RWPE2 (cell line): ENCODE measurements at regions not wholly inside any gene's neighbourhood (a gene's known extent, or its start where the extent isn't known, plus 50 kb on each side); places are given as distances from the start of the nearest gene placed in this dataset.
A peak's percentile ranks its signal among the peaks of the same experiment; 100 is the strongest.

Source experiments
- ATAC-seq: fragments of 200-7000 bp; cut with Tn5 transposase; 3 replicates; pipeline ENCODE4 v1.9.1; 2021; ENCODE audit warnings: low read depth
- DNase-seq: peaks from one replicate; pipeline ENCODE4 v3.0.0-alpha.2; 2020; ENCODE audit warnings: low spot score
- H3K27ac ChIP-seq: fragments of 450-650 bp; 2 replicates; pipeline ENCODE4 v1.5.1; 2017; ENCODE audit warnings: mild to moderate bottlenecking; ENCODE audit not compliant: poor library complexity, severe bottlenecking
- H3K27me3 ChIP-seq: fragments of 250-450 bp; sonication (Bioruptor Pico); 2 replicates; pipeline ENCODE4 v1.5.1; 2021; ENCODE audit warnings: mild to moderate bottlenecking, moderate library complexity; ENCODE audit not compliant: insufficient read depth, poor library complexity, severe bottlenecking
- H3K36me3 ChIP-seq: fragments of 250-450 bp; sonication (Bioruptor Pico); 2 replicates; pipeline ENCODE4 v1.5.1; 2020; ENCODE audit warnings: low read depth, mild to moderate bottlenecking, moderate library complexity
- H3K4me1 ChIP-seq: fragments of 250-450 bp; sonication (Bioruptor Pico); 2 replicates; pipeline ENCODE4 v1.5.1; 2021; ENCODE audit warnings: mild to moderate bottlenecking, moderate library complexity; ENCODE audit not compliant: insufficient read depth, poor library complexity, severe bottlenecking
- H3K4me3 ChIP-seq: fragments of 250-450 bp; sonication (Bioruptor Pico); 2 replicates; pipeline ENCODE4 v1.5.1; 2021; ENCODE audit warnings: mild to moderate bottlenecking, moderate library complexity; ENCODE audit not compliant: severe bottlenecking
- H3K9me3 ChIP-seq: fragments of 250-450 bp; sonication (Bioruptor Pico); 2 replicates; pipeline ENCODE4 v1.5.1; 2021; ENCODE audit warnings: mild to moderate bottlenecking, moderate library complexity; ENCODE audit not compliant: severe bottlenecking
- CTCF ChIP-seq: fragments of 450-650 bp; IDR thresholded peaks from one replicate; pipeline ENCODE4 v1.5.1; 2017; ENCODE audit warnings: mild to moderate bottlenecking, moderate library complexity; ENCODE audit not compliant: poor library complexity, severe bottlenecking

GRCh38 chr6:104239971-104240370 lies 619.7 kb downstream of the HACE1 start:
- H3K27me3 ChIP-seq = no peaks in the 10 kb centered on the region
- no peak overlapping the region for H3K4me3 ChIP-seq
- H3K27ac ChIP-seq = no peak overlapping the region
- ATAC-seq (no peak), DNase-seq (no peak)
- H3K36me3 ChIP-seq = no peaks in the 10 kb centered on the region
- no peak for TF ChIP-seq CTCF
- H3K4me1 ChIP-seq = no peaks in the 10 kb centered on the region
- H3K9me3 ChIP-seq = no peaks in the 10 kb centered on the region

GRCh38 chr6:104229057-104229456 lies 630.7 kb downstream of the HACE1 start:
- no peak for DNase-seq
- Histone ChIP-seq H3K27ac (no peak overlapping the region), H3K4me3 (no peak overlapping the region), H3K9me3 (no peaks in the 10 kb centered on the region), H3K36me3 (no peaks in the 10 kb centered on the region), H3K4me1 (no peaks in the 10 kb centered on the region), H3K27me3 (no peaks in the 10 kb centered on the region)
- peak; percentile 10 for TF ChIP-seq CTCF
- ATAC-seq = no peak

GRCh38 chr6:104227508-104227907 lies 632.2 kb downstream of the HACE1 start:
- Histone ChIP-seq H3K9me3 (no peaks in the 10 kb centered on the region), H3K4me1 (no peaks in the 10 kb centered on the region), H3K27ac (no peak overlapping the region), H3K36me3 (no peaks in the 10 kb centered on the region), H3K27me3 (no peaks in the 10 kb centered on the region), H3K4me3 (no peak overlapping the region)
- TF ChIP-seq CTCF = no peak
- ATAC-seq (no peak; the same call in 2 of the 3 replicates), DNase-seq (no peak)

- no peaks in the 10 kb centered on the region for H3K4me1 ChIP-seq
- H3K27me3 ChIP-seq = no peaks in the 10 kb centered on the region
- H3K27ac ChIP-seq = no peak overlapping the region
- no peak overlapping the region for H3K4me3 ChIP-seq
- DNase-seq (no peak), ATAC-seq (no peak)
- H3K9me3 ChIP-seq = no peaks in the 10 kb centered on the region
- H3K36me3 ChIP-seq = no peaks in the 10 kb centered on the region
- no peak for TF ChIP-seq CTCF
Observed at GRCh38 chr6:104226790-104227446, 632.8 kb downstream of the HACE1 start.

- no peak for DNase-seq
- Histone ChIP-seq H3K27me3 (no peaks in the 10 kb centered on the region), H3K9me3 (no peaks in the 10 kb centered on the region), H3K4me1 (no peaks in the 10 kb centered on the region), H3K27ac (no peak overlapping the region), H3K36me3 (no peaks in the 10 kb centered on the region), H3K4me3 (no peak overlapping the region)
- no peak for ATAC-seq
- TF ChIP-seq CTCF = no peak
Observed at GRCh38 chr6:104218116-104218515, 641.6 kb downstream of the HACE1 start.
